ENCODE measurements at regions not wholly inside any gene's neighbourhood (a gene's known extent, or its start where the extent isn't known, plus 50 kb on each side); places are given as distances from the start of the nearest gene placed in this dataset.

DNA sequence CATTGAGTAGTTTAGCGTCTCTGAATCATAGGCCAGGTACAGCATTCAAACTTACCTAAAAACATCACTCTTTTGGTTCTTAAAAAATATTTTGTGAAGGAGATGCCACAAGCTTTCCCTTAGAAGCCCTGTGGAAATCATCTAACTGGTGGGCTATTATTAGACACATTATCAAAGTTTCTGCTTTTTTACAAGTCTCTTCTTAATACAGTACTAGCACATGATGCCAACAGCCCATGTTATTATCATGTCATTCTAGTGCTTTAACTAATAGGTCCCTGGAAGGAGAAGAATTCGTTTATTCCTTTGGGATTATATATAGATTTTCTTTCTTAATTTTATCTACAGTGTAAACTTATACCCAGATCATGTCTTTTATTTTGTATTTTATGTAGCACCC, 146.0 kb upstream of the PTPRK start:
- no peak for DNase-seq

DNA sequence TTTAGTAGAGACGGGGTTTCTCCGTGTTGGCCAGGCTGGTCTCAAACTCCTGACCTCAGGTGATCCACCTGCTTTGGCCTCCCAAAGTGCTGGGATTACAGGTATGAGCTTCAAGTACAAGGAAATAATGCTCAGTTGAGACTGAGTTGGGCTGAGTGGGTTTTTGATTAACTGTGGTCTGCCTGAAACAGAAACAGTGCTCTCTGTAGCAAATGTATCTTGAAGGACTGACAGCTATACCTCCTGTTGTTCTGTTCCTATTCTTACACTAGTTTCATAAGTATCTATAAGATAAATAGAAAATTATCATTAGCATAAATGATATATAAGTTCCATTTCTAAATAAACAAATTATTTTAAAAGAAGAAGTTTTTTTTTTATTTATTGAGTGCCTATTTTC, 142.8 kb upstream of the PTPRK start:
- no peak for DNase-seq

DNA sequence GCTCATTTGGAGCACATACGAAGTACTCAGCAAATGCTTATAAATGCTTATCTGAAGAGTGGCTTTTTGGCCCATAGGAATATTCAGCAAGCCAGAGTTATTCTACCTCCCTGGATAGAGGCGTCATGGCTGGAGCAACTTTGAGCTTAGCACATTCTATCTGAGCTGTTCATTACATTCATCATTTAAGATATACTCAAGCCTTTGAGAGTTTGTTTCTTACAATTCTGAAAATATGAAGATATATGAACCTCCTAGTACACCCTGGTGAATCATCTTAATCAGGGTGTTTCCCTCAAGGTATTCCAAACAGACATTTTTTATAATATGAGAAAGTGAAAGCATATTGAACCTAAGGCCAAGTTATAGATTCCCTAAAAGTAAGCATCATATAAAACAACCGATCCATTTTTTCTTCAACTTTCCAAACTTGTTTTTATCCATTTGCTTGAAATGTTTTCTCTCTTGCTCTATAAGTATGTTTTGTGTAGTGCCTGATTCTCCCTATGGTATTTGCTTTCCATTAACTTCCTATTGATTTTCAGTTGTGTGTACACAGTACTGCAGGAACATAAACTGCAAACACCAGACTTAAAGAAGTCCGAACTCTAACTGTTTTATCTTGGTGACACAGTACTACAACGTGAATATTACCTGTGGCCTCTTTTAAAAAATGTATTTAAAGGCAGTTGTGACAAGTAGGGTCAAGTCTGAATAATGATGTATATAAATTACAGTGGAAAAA, 139.7 kb upstream of the PTPRK start:
- no peak for DNase-seq

DNA sequence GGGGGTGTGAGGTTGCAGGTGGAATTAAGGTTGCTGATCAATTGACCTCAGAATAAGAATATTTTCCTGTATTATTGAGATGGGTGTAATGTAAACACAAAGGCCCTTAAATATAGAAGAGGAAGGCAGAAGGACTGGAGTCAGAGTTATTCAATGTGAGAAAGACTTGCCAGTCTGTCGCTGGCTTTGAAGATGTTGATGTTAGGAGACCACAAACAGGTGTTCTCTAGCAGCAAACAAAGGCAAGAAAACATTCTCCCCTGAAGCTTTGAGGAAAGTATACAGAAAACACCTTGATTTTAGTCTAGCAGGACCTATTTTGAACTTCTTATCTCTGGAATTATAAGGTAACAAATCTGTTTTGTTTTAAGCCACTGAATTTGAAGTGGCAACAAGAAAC, 138.9 kb upstream of the PTPRK start:
- DNase-seq: no peak

DNA sequence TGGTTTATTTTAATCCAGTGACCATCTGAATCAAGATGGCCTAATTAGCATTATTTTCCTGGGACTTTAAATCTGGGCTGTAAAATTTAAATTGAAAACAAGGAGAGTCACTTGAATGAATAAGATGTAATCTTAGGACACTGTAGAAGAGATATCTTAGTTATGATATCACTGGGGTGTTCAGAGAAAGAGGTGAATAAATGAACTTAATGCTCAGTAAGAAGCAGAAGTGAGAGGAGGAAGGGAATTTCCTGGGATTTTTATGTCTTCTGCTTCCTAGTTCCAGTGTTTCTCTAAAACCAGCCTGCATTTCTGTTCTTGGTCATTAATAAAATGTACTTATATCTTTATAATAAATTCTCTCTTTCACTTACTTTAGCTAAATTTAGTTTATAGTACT, 136.8 kb upstream of the PTPRK start:
- peak in 2 of 4 experiments; percentile 3 to 5 for DNase-seq

DNA sequence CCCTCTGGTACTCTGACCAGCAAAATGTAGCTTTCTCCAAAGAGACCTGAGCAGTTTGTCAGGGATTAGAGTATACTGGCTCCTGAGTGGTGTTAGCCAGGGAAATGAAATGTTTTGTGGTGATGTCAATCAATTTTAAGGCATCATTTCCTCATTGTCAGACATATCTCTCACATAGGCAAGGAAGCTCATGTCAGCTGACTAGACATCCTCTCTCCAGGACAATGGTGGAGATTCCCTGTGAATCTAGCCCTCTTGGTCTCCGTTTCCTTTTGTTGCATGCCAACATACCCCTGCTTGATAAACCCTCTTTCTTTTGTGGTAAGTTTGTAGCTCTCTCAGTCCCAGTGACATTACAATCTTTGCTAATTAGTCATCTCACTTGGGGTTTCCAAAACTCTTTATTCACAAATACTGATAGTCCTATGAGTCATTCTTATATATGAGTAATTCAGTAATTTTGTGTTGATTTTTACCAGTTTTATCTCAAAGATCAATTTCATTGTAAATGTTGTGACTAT, 135.6 kb upstream of the PTPRK start:
- no peak for DNase-seq

DNA sequence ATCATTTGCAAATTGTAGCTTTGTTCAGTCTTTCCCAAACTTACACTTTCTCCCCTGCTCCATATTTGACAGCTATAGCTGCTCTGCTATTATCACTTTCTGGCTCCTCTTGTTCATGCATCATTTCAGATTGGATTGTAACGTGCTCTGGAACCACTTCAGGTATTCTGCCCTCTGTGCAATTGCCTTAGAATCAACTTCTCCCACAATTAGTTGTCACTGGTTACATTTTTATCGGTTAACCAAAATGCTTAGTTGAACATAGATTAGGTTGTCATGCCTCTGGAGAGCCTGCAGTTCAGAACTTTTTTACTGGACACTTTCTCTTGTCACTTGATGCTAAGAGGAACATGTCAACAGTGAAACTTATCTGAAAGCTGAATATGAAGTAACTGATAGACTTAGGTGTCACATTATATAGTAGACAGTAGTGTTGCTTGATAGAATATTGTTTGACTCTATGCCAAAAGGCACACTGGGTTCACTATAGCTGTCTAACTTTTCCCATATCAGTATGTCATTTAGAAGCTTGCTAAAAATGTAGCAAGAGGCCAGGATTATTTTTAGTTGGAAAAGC, 127.7 kb upstream of the PTPRK start:
- no peak for DNase-seq

DNA sequence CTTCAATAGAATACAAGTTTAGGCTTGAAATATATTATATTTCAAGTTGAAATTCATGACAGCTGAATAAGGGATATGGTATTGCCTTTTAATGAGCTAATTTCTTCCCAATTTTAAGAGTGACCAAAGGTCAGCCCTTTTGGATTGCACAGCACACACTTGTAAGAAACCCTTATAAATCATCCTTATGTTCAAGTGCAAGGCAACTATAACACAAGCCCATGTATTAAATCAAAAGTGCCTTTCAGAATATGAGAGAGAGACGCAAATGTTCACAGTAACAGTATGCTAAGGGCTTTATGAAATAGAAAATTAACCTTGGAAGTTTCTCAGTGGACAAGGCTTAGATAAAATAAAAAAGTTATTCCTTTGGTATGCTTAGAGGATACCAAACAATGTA, 121.7 kb upstream of the PTPRK start:
- no peak for DNase-seq

DNA sequence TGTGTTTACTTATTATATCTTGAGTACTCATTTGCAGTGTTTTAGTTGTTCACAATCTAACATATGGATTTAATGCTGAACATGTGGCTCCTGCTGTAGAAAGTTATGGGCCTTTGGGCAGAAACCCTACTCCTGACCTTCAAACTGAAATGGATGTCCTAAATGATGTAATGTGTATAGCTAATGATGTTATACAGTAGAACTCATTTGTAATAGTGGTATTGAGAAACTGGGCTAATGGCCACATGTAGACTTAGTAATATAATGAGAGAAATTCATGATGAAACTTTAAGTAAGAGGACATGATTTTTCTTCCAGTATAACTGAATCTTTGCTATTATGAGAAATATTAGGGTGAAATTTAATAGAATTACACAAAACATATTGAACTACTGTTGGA, 121.3 kb upstream of the PTPRK start:
- DNase-seq: no peak

DNA sequence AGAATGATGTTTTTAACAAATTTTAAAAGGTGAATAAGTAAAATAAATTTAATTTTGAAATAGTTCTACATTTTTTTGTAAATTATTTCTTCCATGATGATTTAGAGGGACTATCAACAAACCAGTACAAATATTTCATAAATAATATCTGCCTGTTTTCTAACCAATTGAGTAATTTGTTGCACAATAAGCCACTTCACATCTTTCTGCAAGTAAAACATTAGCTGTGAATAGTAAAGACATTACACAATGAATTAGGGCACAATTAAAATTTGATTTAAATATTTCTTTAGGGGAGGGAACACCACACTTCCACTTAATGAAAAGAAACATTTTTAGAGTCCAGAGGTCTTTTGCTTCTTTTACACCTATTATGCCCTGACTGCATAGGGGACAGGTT, 118.4 kb upstream of the PTPRK start:
- DNase-seq: no peak

DNA sequence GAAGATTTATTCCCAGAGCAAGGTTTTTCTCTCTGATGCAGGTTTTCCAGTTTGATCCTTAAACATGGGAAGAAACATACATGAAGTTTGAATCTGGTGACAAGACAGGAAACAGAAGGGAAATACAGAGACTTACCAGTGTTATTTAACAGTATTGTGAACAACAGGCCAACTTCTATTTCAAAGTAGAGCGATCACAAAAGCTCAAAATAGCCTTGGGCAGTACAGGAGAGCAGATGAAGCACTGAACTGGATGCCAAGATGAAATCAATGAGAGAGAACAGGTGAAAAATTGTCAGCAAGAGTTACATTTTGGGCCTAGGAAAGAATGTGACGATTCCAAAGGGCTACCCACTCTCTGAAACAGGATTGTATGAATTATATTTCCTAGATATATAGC, 114.8 kb upstream of the PTPRK start:
- no peak for DNase-seq

DNA sequence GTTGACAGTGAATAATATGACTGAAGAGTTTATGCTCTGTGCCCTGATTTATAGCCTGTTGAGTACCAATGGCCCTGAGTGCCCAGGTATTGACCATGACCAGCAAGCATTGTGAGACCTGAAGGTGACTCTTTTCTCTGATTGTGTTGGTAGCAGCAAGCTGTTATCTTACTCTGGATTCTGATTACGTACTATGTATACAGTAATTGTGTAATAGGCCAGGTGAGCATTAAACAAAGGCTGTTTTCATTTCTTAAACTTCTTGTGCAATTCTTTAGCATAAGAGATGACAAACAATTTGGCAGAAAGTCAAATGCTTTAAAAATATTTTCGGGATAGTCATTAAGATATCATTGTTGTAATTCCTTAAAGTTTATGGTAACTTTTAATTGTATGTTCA, 111.7 kb upstream of the PTPRK start:
- no peak for DNase-seq

DNA sequence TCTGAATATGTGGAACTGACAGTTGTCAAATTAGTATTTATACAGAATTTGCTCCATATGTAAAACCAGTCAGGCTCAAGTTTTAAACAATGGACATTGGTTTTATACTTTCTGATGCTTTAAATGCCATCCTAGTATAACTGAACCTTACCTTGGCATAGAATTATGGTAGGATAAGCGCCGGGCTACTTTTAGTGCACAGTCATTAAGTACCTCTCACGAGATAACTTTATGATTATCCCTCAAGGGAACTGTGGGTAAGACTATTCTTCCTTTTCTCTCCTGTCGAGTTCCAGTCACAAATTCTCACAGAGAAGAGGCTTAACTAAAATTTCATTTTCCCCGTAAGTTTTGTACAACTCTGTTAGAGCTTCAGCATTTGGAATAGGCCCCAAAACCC, 110.6 kb upstream of the PTPRK start:
- DNase-seq: no peak

DNA sequence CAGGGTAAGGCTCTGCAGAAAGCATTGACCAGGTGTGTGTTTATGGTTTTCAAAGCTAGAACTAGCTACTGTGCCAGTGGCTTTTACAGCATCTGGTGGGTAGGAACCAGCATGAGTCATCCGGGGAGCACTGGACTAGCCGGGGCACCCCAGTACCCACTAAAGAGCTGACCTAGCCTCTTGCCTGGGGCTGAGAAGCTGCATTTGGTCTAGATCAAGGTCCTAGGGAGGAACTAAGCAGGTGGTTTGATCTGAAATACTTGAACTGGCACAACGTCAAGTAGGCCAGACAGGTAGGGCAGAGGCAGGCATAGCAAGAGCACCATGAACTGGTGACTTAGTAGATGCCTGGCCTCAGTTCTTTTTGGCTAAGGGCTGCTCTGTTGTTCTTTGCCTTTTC, 109.8 kb upstream of the PTPRK start:
- DNase-seq: no peak

DNA sequence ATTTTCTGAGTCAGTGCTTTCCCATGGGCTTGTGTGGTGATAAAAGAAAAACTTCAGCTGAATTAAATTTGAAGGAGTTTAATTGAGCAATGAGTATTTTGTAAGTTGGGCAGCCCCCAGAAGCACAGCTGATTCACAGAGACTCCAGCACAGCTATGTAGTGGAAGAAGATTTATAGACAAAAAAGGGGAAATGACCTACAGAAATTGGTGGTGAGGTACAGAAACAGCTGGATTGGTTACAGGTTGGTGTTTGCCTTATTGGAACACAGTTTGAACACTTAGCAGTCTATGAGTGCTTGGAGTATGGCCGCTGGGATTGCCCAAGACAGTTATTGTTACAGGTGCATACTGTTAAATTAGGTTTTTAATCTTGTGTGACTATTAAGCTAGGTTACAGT, 96.9 kb upstream of the PTPRK start:
- DNase-seq: no peak

DNA sequence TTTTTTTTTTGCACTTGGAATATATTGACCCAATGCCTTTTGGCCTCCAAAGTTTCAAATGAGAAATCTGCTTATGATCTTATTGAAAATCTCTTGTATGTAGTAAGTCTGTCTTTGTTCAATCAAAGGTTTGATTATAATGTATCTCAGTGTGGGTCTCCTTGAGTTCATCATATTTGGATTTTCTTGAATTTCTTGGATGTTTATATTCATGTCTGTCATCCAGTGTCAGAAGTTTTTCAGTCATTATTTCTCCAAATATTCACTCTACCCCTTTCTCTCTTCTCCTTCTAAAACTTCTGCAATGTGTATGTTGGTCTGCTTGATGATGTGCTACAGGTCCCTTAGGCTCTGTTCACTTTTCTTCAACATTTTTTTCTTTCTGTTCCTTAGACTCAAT, 95.9 kb upstream of the PTPRK start:
- DNase-seq: no peak

DNA sequence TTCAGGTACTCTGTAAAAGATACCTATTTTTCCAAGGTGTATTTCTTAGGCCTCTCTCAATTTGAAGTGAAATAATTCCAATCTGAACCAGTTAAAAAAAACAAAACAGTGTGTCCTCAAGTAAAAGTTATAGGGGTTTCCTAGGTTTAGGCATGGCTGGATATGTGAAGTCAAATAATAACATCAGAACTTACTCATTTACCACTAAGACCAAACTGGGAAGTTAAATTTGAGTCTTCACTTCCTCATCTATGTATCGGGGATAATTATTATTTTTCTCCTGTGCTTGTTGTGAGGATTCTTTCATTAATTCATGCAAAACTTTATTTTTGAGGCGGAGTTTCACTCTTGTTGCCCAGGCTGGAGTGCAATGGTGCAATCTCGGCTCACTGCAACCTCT, 86.2 kb upstream of the PTPRK start:
- DNase-seq: no peak

DNA sequence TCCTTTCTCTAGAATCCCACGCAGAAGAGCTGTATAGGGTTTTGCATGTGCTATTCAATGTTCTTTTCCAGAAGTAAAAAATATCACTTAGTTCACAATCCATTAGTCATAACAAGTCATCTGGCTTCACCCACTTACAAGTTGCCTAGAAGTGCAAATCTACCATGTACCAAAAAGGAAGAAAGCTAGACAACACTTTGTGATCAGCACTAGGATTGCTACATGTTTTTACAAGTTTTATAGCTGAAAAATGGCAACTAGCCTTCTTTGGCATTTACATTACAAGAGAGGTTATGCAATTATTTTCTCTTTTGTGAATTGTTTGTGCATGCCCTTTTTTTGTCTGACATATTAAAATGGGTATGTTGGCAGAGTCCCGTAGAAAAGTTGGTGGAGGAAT, 85.6 kb upstream of the PTPRK start:
- no peak for DNase-seq

DNA sequence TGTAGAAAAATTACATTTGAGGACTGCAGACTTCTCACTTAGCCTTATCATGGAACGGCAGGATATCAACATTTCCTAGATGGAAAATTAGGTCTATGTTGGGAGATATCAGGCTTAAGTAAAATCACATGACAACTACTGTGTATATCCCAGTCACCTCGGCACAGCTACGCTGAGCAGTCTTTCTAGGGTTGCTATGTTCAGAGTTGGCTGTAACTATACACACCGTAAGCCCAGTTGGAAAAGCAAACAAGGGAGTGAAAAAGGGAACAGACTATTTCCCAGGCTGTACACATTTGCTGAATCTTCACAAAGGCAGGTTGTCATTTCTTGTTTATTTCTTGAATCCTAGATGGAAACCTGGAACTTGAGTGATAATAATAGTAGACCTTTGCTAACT, 80.7 kb upstream of the PTPRK start:
- no peak for DNase-seq

DNA sequence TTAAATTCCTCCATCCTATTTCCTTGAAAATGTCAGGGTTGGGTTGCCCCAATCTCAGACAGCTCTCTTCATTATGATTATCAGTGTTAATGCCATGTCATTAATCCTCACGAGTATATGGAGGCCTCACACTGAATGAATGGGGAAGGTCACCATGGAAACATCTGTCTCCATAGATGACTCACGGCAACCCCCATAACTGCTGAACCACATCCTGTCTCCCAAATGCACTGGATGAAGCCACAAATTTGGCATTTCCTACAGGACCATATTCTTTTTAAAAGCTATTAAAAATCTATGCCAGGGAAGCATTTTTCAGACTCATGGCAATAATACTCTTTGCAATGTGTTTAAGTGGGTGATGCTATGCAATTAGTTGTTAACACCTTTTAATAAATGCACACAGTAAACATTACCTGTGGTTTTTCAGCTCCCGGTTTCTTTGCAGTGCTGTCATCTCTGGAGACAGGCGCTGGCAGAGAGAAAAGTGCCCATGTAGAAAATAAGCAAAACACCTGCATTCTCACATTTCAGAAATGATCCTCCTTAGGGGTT, 80.1 kb upstream of the PTPRK start:
- no peak for DNase-seq

DNA sequence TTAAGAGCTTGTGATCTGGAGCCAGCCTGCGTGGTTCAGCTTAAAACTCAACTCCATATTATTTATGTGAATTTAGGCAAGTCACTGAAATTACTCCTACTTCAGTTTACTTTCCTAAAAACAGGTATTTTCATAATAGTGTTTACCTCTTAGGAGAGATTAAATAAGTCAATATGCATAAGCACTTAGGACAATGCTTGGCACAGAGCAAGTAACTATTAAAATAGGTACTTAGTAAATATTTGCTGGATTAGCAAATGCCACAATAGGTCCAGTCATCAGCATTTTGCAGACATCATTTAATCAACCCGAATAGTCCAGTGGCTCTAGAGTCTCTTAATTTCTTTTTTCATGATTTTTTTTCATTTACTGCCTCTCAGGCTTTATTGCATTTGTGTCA, 78.6 kb upstream of the PTPRK start:
- DNase-seq: no peak

DNA sequence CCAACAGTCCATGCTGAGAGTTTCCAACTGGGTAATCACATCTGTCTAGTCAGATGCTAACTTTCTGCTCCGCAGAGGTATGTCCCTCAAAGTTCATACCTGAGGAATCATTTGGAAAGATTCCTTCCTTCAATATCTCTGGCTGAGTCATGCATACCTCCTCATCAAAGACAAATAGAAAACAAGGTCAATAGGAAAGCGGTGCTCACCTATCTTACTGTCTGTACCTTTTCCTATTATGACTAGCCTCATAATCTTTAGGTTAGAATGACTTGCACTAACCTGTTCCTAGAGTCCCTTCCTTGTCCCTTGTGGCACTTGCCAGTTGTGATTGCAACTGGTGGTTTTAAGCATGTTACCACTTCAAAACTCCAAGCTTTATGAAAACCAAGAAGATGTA, 78.2 kb upstream of the PTPRK start:
- no peak for DNase-seq

DNA sequence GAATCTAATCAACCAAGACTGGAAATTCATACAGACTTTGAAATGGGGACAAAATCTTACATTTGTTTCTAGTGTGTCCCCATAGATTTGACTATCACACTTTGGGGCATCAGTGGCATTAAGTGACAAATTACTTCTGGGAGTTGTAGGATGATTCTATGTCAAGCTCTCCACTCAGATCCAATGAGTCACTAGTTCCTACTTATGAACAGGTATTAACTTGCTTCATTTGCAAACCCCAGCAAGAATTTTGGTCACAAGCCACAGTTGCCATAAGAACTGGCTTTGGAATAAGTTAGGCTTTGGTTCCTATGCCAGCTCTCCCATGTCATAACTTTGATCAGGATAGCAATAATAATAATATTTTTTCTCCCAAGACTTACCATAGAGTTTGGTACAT, 77.6 kb upstream of the PTPRK start:
- DNase-seq: no peak

DNA sequence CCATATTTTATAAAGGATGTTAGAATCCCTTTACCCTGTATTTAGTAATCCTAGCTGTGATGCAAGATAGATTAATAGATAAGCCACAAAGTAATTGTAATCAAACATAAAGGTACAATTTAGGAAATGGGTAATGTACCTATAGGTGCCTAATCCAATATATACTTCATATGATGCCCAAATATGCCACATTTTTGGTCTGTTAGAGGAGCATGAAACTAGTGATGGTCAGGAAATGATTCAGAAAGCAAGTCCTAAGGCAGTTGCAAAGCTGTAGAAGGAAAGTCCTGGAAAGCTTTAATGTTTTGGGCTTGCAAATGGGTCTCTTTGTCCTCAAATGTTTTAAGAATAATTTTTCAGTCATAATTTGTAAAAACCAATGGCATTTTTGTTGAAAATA, 76.6 kb upstream of the PTPRK start:
- DNase-seq: no peak

DNA sequence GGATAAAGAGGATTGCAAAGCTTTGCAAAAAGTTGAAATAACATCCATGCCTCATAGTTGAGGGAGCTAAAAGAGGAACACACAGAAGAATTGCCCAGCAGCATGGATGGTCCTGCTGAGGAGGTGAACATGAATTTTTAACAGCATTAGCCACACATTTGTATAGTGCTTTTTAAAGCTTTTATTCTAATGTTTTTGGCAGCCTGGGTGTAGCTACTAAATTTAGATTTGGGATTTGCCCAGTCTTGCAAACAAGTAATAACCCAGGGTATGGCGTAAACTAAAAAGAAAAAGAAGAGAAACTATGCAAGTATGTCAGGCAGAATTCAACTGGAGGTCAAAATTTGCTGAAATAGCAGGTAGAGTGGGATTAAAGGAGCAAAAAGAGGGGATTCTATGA, 75.1 kb upstream of the PTPRK start:
- no peak for DNase-seq
